HEK293 (cell line): ENCODE measurements at regions not wholly inside any gene's neighbourhood (a gene's known extent, or its start where the extent isn't known, plus 50 kb on each side); places are given as distances from the start of the nearest gene placed in this dataset.

Source experiments
- CTCF ChIP-seq: fragments of 450-650 bp; formaldehyde crosslinking; IDR thresholded peaks from 2 replicates; pipeline ENCODE4 v1.5.1; 2016; ENCODE audit warnings: missing biosample characterization, missing genetic modification characterization
- HIC1 ChIP-seq: fragments of 450-650 bp; formaldehyde crosslinking; IDR thresholded peaks from 2 replicates; pipeline ENCODE4 v1.5.1; 2016; ENCODE audit warnings: missing biosample characterization, missing genetic modification characterization
- SP2 ChIP-seq: fragments of 450-650 bp; formaldehyde crosslinking; IDR thresholded peaks from 2 replicates; pipeline ENCODE4 v1.5.1; 2016; ENCODE audit warnings: missing biosample characterization, missing genetic modification characterization
- TCF7L2 ChIP-seq: IDR thresholded peaks from 2 replicates; pipeline ENCODE4 v1.6.1; 2011; ENCODE audit warnings: low read depth, mild to moderate bottlenecking, inconsistent platforms, low read length, moderate library complexity, borderline replicate concordance
- YY1 ChIP-seq: fragments of 450-650 bp; formaldehyde crosslinking; IDR thresholded peaks from 2 replicates; pipeline ENCODE4 v1.5.1; 2018; ENCODE audit warnings: missing biosample characterization, missing genetic modification characterization
- ZBTB7A ChIP-seq: fragments of 450-650 bp; formaldehyde crosslinking; IDR thresholded peaks from 2 replicates; pipeline ENCODE4 v1.5.1; 2016; ENCODE audit warnings: low read depth, missing biosample characterization, missing genetic modification characterization
- ZFP41 ChIP-seq: fragments of 450-650 bp; formaldehyde crosslinking; IDR thresholded peaks from 2 replicates; pipeline ENCODE4 v1.5.1; 2016; ENCODE audit warnings: missing biosample characterization, missing genetic modification characterization, borderline replicate concordance
- ZNF174 ChIP-seq: fragments of 450-650 bp; formaldehyde crosslinking; IDR thresholded peaks from 2 replicates; pipeline ENCODE4 v1.5.0; 2017; ENCODE audit warnings: missing biosample characterization, mild to moderate bottlenecking, missing genetic modification characterization
- ZNF350 ChIP-seq: fragments of 450-650 bp; formaldehyde crosslinking; IDR thresholded peaks from 2 replicates; pipeline ENCODE4 v1.5.0; 2017; ENCODE audit warnings: missing biosample characterization, mild to moderate bottlenecking, missing genetic modification characterization
- ZNF629 ChIP-seq: fragments of 450-650 bp; formaldehyde crosslinking; IDR thresholded peaks from 2 replicates; pipeline ENCODE4 v1.5.1; 2017; ENCODE audit warnings: missing biosample characterization, missing genetic modification characterization
- ZNF670 ChIP-seq: fragments of 450-650 bp; formaldehyde crosslinking; IDR thresholded peaks from 2 replicates; pipeline ENCODE4 v1.5.1; 2016; ENCODE audit warnings: missing biosample characterization, missing genetic modification characterization, low read depth

- TF ChIP-seq TCF7L2 (no peak), YY1 (no peak), ZNF670 (no peak), CTCF (tag by site-specific recombination) (no peak), ZFP41 (tag by site-specific recombination) (no peak), SP2 (tag by site-specific recombination) (no peak), ZNF350 (tag by site-specific recombination) (no peak), HIC1 (tag by site-specific recombination) (no peak), ZBTB7A (tag by site-specific recombination) (no peak), ZNF629 (tag by site-specific recombination) (no peak), ZNF174 (tag by site-specific recombination) (no peak)
Observed at GRCh38 chr6:10217111-10217510, 197.8 kb downstream of the TFAP2A start.
